GM18858 (cell line): ENCODE measurements at regions not wholly inside any gene's neighbourhood (a gene's known extent, or its start where the extent isn't known, plus 50 kb on each side); places are given as distances from the start of the nearest gene placed in this dataset.
"Not testable (repeated sequence)": the region's sequence is repeated elsewhere in the genome, so short reads cannot be mapped to it uniquely, and the experiment has no call there.

Source experiments
- ATAC-seq: cut with Tn5 transposase; IDR thresholded peaks from one replicate; pipeline ENCODE4 v1.9.1; 2021; ENCODE audit not compliant: unreplicated experiment

DNA sequence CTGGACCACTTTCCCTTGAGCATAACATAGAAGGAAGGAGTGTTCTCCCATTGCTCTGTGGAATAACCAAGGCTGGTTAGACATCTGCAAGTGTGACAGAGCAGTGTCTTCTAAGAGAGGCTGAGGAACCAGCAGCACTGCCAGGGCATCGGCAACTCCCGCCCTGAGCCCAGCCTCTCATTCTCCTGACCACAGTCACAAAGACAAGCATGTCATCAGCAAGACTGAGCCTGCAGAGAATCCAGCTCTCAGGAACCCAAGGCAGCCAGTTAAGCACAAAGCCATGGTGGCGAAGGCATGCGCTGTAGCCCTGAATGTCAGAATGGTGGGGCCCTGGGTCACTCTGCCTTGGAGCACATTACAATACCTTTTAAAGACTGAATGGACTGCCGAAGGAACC lies 253.9 kb downstream of the AGTPBP1 start:
- ATAC-seq = no peak

- ATAC-seq = no peak
Observed at GRCh38 chr9:85484235-85484634, 257.5 kb downstream of the AGTPBP1 start.

DNA sequence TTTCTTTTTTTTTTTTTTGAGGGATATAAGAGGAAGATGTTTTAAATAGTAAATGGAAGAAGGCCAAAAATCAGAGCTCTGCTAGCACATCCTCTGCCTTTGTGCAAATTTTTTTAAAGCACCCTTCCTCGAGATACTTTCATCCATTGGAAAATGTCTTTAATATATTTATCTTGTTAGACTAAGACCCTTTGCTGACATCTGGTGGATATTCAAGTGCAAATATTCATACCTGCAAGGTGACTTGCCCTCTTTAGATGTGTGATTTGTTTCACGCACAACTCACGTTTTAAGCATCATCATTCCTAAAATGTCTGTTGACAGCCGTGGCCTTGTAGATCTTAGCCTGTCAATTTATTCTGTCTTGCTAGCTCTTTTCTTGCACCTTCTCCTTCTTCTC lies 258.5 kb downstream of the AGTPBP1 start:
- no peak for ATAC-seq

DNA sequence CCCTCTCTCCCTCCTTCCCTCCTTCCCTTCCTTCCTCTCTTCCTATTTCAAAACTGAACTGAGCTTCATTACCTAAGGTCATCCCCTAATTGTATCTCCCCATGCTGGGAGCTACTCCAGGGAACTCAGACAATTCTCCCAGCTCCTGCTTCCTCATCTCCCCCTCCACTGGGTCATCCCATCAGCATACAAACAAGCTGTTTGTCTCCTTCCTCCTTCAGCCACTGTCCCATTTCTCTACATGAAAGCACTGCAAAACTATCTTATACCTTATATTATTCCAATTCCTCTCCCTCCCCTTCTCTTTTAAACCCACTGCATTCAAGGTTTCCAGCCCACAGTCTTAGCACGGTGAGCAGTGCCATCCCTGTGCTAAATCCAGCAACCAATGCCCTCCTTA lies 262.4 kb downstream of the AGTPBP1 start:
- ATAC-seq = no peak

GRCh38 chr9:85478847-85479246 lies 262.9 kb downstream of the AGTPBP1 start:
- no peak for ATAC-seq

- ATAC-seq = not testable (repeated sequence)
Observed at GRCh38 chr9:85474896-85475295, 266.9 kb downstream of the AGTPBP1 start.

- no peak for ATAC-seq
Observed at GRCh38 chr9:85471791-85472190, 270.0 kb downstream of the AGTPBP1 start.

DNA sequence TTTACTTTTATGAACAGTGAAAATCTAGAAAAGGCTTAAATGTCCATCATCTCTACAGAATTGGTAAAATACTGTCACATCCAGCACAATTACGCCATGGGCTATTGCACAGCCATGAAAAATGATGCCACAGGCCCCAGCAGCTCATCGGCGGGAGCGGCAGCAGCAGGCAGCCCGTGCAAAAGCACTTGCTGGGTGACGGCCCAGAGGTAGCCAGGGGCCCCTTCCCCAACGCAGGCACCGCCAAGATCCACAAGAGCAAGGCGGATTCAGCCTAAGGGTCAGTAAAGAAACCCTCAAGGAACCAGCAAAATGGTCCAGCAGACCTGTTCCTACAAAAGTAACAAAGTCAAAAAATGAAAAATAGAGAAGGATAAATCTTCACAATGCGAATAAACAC lies 272.7 kb downstream of the AGTPBP1 start:
- ATAC-seq = no peak

- ATAC-seq = no peak
Observed at GRCh38 chr9:85466834-85467233, 274.9 kb downstream of the AGTPBP1 start.

- not testable (repeated sequence) for ATAC-seq
Observed at GRCh38 chr9:85458114-85458864, 283.5 kb downstream of the AGTPBP1 start.

- no peak for ATAC-seq
Observed at GRCh38 chr9:85453850-85454249, 287.9 kb downstream of the AGTPBP1 start.

DNA sequence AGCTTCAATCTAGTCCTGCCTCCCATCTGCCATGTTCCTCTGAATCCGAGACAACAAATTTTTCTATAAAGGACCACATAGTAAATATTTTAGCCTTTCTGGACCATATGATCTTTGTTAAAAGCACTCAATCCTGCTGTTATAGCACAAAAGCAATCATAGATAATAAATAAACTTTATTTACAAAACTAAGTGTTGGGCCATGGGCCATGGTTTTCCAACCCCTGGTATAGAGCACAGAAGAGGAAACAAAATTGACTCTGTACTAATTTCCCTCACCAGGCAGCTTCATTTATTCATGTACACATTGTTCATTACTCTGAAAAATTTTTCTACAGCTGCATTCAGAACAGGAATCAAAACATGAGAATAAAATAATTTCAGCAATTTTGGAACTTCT lies 288.9 kb downstream of the AGTPBP1 start:
- ATAC-seq = no peak

GRCh38 chr9:85451680-85452079 lies 290.1 kb downstream of the AGTPBP1 start:
- no peak for ATAC-seq

GRCh38 chr9:85445887-85446286 lies 295.9 kb downstream of the AGTPBP1 start:
- ATAC-seq = no peak

DNA sequence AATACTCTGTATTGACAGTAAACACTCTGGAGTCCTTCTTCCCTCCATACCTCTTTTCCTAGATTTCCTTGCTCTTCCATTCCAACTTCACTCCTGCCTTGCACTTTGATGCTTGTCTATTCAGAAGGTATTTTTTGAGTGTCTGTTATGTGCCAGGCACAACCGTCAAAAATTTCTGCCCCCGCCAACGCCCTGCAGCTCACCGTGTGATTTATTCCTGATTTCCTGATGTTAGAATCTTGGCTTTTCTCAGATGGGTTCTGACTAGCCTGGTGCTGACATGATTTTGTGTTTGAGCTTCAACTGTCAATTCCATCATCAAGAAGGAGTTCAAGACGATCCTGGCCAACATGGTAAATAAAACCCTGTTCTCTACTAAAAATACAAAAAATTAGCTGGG lies 297.5 kb downstream of the AGTPBP1 start:
- no peak for ATAC-seq

DNA sequence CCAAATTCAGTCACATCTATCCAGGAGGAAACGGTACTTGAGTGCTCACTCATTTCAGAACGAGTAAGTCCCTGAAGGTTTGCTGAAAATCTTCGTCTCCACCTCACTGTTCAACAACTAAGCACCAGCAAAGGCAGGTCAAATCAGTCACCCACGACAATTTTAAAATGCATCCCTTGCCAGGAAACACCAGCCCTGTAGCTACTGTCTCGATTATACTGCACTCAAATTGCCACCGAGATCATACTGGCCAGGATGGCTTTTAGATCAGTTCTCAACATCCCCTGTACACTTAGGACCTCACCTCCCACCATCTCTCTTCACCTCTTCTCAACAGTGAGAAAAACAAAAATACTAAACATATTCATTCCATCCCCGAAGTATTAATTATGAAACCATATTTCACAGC lies 298.6 kb downstream of the AGTPBP1 start:
- peak; percentile 67 for ATAC-seq

DNA sequence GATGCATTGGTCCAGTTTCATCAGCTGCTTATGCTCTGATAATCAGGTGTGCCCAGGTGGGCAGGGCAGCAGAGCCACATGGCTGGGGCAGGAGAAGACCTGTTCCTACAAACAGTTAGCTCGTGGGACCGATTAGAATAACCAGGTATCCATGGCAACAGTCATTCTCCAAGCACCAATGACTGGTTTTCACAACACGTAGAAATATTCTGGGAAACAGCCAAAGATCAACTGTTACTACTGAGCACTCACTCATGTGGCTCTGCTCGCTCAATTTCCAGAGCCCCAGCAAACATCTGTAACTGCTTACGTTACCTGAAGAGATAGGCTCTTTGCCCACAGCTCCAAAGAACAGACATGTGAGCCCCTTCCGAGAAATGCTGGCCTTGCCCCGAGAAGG lies 302.0 kb downstream of the AGTPBP1 start:
- ATAC-seq = no peak

- not testable (repeated sequence) for ATAC-seq
Observed at GRCh38 chr9:85433956-85434355, 307.8 kb downstream of the AGTPBP1 start.

- ATAC-seq = not testable (repeated sequence)
Observed at GRCh38 chr9:85433551-85433950, 308.2 kb downstream of the AGTPBP1 start.

DNA sequence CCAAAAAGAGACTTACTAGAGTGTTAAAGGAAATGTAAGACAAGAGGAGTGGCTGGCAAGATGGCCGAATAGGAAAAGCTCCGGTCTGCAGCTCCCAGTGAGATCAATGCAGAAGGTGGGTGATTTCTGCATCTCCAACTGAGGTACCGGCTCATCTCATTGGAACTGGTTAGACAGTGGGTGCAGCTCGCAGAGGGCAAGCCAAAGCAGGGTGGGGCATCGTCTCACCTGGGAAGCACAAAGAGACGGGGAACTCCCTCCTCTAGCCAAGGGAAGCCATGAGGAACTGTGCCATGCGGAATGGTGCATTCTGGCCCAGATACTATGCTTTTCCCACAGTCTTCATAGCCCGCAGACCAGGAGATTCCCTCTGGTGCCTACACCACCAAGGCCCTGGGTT lies 308.7 kb downstream of the AGTPBP1 start:
- ATAC-seq = no peak

- ATAC-seq = no peak
Observed at GRCh38 chr9:85432599-85432998, 309.2 kb downstream of the AGTPBP1 start.

DNA sequence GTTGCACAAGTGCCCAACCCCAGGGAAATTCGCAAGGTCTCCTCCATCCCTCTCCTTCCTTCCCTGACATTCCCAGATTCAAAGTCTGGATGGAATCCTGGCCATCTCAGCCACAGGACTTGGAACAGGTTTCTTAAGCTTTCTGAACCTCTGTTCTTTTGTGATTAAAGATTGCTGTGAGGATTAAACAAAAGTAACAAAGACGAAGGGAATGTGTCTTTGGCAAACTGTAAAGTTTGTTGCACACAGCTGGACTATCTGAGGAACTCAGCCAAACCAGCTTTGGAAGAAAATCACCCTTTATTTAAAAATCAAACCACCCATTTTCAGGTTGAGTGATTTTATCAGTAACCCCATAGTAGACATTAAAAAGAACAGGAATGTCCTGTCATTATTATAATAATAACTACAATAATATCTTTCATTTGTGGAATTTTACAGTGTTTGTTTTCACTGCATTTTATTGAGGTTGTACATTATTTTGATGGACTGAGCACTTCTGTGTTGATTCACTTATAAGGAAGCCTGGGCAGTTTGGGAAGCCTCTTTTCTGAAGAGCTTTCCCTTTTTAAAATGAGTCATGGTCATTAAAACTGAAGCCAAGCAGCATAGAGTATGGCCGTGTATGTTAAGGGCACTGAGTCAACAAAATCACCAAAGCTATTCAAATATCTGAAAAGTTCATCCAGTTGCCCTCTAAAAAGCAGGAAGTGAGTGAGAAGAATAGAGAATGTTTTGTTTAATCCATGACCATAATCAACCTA lies 310.2 kb downstream of the AGTPBP1 start:
- ATAC-seq = no peak
